ENCODE measurements at regions not wholly inside any gene's neighbourhood (a gene's known extent, or its start where the extent isn't known, plus 50 kb on each side); places are given as distances from the start of the nearest gene placed in this dataset.

DNA sequence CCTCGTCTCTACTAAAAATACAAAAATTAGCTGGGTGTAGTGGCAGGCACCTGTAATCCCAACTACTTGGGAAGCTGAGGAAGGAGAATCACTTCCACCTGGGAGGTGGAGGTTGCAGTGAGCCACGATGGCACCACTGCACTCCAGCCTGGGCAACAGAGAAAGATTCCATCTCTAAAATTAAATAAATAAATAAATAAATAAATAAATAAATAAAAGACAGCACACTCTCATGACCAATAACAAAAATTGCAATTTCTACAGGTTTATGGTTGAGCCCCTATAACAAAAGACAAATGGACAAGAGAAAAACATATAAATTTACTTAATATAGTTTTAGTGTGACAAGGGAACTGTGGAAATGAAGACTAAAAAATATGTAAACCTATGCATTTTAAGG lies 384.1 kb downstream of the CDH19 start:
- TF ChIP-seq TEAD4 (IDR thresholded peaks at IDR 0.05) (no peak), YY1 (IDR thresholded peaks at IDR 0.05; ENCODE audit: low read depth) (no peak), FOXM1 (IDR thresholded peaks at IDR 0.05; ENCODE audit: borderline replicate concordance, low read depth) (no peak)
